ENCODE measurements at regions not wholly inside any gene's neighbourhood (a gene's known extent, or its start where the extent isn't known, plus 50 kb on each side); places are given as distances from the start of the nearest gene placed in this dataset.

DNA sequence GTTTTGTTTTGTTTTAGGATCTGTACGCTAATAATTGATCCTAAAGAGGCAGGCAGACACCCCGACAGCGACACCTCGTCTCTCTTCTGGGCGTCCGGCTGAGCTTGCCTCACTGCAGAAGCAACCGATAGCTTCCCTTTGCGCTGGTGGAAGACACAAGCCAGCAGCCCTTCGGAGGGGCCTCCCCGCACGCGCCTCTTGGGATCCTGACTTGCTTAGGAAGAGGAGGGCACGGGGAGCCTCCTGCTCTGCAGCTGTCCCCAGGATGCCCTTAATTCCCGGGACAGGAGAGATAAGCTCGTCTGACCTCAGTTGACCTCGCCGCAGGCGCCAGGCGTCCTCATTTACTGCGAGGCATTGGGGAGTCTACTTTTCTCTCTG lies 94.0 kb downstream of the CD83 start:
- intact Hi-C loops (cut with micrococcal nuclease; ENCODE audit: unreplicated experiment): loop anchor here (10.0 kb wide), 3 partner anchors 87 to 293 kb away; no protein-coding TSS in a partner anchor
- Histone ChIP-seq H3K36me3 (ENCODE audit: control insufficient read depth, insufficient read depth, low read length) (no peaks in the 10 kb centered on the region), H3K4me1 (peaks cover 8% of the 10 kb centered on the region), H3K4me3 (ENCODE audit: low read depth, low read length) (peak overlapping the region; percentile 50), H3K9me3 (no peaks in the 10 kb centered on the region), H3K27me3 (replicated peaks; ENCODE audit: control insufficient read depth, insufficient read depth, low read length) (no peaks in the 10 kb centered on the region)
- H3K9me3 Mint-ChIP-seq (ENCODE audit: unreplicated experiment): no peaks in the 10 kb centered on the region
- TF ChIP-seq, protein P1, sequence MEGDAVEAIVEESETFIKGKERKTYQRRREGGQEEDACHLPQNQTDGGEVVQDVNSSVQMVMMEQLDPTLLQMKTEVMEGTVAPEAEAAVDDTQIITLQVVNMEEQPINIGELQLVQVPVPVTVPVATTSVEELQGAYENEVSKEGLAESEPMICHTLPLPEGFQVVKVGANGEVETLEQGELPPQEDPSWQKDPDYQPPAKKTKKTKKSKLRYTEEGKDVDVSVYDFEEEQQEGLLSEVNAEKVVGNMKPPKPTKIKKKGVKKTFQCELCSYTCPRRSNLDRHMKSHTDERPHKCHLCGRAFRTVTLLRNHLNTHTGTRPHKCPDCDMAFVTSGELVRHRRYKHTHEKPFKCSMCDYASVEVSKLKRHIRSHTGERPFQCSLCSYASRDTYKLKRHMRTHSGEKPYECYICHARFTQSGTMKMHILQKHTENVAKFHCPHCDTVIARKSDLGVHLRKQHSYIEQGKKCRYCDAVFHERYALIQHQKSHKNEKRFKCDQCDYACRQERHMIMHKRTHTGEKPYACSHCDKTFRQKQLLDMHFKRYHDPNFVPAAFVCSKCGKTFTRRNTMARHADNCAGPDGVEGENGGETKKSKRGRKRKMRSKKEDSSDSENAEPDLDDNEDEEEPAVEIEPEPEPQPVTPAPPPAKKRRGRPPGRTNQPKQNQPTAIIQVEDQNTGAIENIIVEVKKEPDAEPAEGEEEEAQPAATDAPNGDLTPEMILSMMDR (IDR thresholded peaks at IDR 0.05; ENCODE audit: insufficient read depth in 1 of 2, low read depth in 1 of 2, low read length in 1 of 2, severe bottlenecking in 1 of 2, unreplicated experiment in 1 of 2): no peak
- ChIA-PET CTCF (interaction anchor here (1.6 kb wide), 1 partner anchor 106 kb away, joined by 6 read pairs; no protein-coding TSS in a partner anchor), POLR2A (no interaction called here)
- H3K36me3 Mint-ChIP-seq (ENCODE audit: insufficient read depth, unreplicated experiment): no peaks in the 10 kb centered on the region
- peaks cover 6% of the 10 kb centered on the region for H3K4me1 Mint-ChIP-seq (ENCODE audit: low read depth, unreplicated experiment)
- BruUV-seq (replicated peaks): no TSS peak
- H3K27me3 Mint-ChIP-seq (ENCODE audit: insufficient read depth, unreplicated experiment): no peaks in the 10 kb centered on the region
- peak in 1 of 2 experiments; percentile 47 for DNase-seq
- peak overlapping the region; percentile 70 for H3K4me3 Mint-ChIP-seq (ENCODE audit: unreplicated experiment)
- peak overlapping the region; percentile 53 for H3K27ac Mint-ChIP-seq (ENCODE audit: unreplicated experiment)

DNA sequence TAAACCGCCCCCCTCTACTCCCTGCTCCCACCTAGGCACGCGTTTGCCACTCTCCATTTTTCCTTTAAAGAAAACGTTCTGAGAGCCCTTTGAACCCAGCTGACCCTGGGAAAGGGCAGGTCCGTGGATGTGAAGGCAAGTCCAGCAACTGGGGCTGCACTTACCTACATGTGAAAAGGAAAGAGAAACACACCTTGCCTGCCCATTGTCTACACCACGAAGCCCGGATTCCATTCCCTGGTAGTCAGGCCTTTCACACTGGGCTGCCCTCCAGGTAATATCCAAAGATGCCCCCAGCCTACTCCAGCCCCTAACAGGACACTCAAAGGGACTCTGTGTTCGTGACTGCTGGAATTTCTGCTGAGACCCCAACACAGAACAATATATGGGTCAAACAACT lies 94.4 kb downstream of the CD83 start:
- Mint-ChIP-seq H3K36me3 (ENCODE audit: insufficient read depth, unreplicated experiment) (no peaks in the 10 kb centered on the region), H3K27ac (ENCODE audit: unreplicated experiment) (peak overlapping the region; percentile 53), H3K9me3 (ENCODE audit: unreplicated experiment) (no peaks in the 10 kb centered on the region), H3K27me3 (ENCODE audit: insufficient read depth, unreplicated experiment) (no peaks in the 10 kb centered on the region), H3K4me1 (ENCODE audit: low read depth, unreplicated experiment) (peaks cover 6% of the 10 kb centered on the region), H3K4me3 (ENCODE audit: unreplicated experiment) (peak overlapping the region; percentile 70)
- Histone ChIP-seq H3K27me3 (replicated peaks; ENCODE audit: control insufficient read depth, insufficient read depth, low read length) (no peaks in the 10 kb centered on the region), H3K36me3 (ENCODE audit: control insufficient read depth, insufficient read depth, low read length) (no peaks in the 10 kb centered on the region), H3K4me1 (peaks cover 8% of the 10 kb centered on the region), H3K4me3 (ENCODE audit: low read depth, low read length) (peak overlapping the region; percentile 50), H3K9me3 (no peaks in the 10 kb centered on the region)
- POLR2A ChIA-PET: no interaction called here
- CTCF ChIA-PET: interaction anchor here (1.6 kb wide), 1 partner anchor 105 kb away, joined by 6 read pairs; no protein-coding TSS in a partner anchor
- DNase-seq: no peak
- no TSS peak for BruUV-seq (replicated peaks)
- intact Hi-C loops (cut with micrococcal nuclease; ENCODE audit: unreplicated experiment): loop anchor here (10.0 kb wide), 3 partner anchors 87 to 293 kb away; no protein-coding TSS in a partner anchor
- TF ChIP-seq, protein P1 (IDR thresholded peaks at IDR 0.05; ENCODE audit: insufficient read depth in 1 of 2, low read depth in 1 of 2, low read length in 1 of 2, severe bottlenecking in 1 of 2, unreplicated experiment in 1 of 2): no peak

- DNase-seq: no peak
- intact Hi-C loops (cut with micrococcal nuclease; ENCODE audit: unreplicated experiment): loop anchor here (10.0 kb wide), 3 partner anchors 88 to 292 kb away; no protein-coding TSS in a partner anchor
- Histone ChIP-seq H3K36me3 (ENCODE audit: control insufficient read depth, insufficient read depth, low read length) (no peaks in the 10 kb centered on the region), H3K4me1 (peaks cover 8% of the 10 kb centered on the region), H3K27me3 (replicated peaks; ENCODE audit: control insufficient read depth, insufficient read depth, low read length) (no peaks in the 10 kb centered on the region), H3K4me3 (ENCODE audit: low read depth, low read length) (no peak overlapping the region), H3K9me3 (no peaks in the 10 kb centered on the region)
- TF ChIP-seq, protein P1 (IDR thresholded peaks at IDR 0.05; ENCODE audit: insufficient read depth in 1 of 2, low read depth in 1 of 2, low read length in 1 of 2, severe bottlenecking in 1 of 2, unreplicated experiment in 1 of 2): no peak
- ChIA-PET CTCF (no interaction called here), POLR2A (no interaction called here)
- BruUV-seq (replicated peaks): no TSS peak
- no peaks in the 10 kb centered on the region for H3K27me3 Mint-ChIP-seq (ENCODE audit: insufficient read depth, unreplicated experiment)
- H3K9me3 Mint-ChIP-seq (ENCODE audit: unreplicated experiment): no peaks in the 10 kb centered on the region
- no peak overlapping the region for H3K4me3 Mint-ChIP-seq (ENCODE audit: unreplicated experiment)
- peaks cover 6% of the 10 kb centered on the region for H3K4me1 Mint-ChIP-seq (ENCODE audit: low read depth, unreplicated experiment)
- no peak overlapping the region for H3K27ac Mint-ChIP-seq (ENCODE audit: unreplicated experiment)
- H3K36me3 Mint-ChIP-seq (ENCODE audit: insufficient read depth, unreplicated experiment): no peaks in the 10 kb centered on the region
Observed at GRCh38 chr6:14212632-14213031, 95.1 kb downstream of the CD83 start.

Measured in Caco-2 (cell line).